Sigmoid colon (tissue), 6 donors: ENCODE measurements at regions not wholly inside any gene's neighbourhood (a gene's known extent, or its start where the extent isn't known, plus 50 kb on each side); places are given as distances from the start of the nearest gene placed in this dataset.

ENCODE experiments used
- DNase-seq: peaks from one replicate; pipeline ENCODE4 v3.0.0-alpha.2; 2019
- H3K27ac ChIP-seq, 4 donors: fragments of 200-600 bp; sonication (generic); one replicate each; pipeline ENCODE4 v1.5.1; 2016 to 2019; ENCODE audit warnings: mild to moderate bottlenecking in 1 of 4
- H3K27me3 ChIP-seq, 3 donors: fragments of 200-600 bp; sonication (generic); one replicate each; pipeline ENCODE4 v1.5.1; 2019; ENCODE audit warnings: mild to moderate bottlenecking in 1 of 3
- H3K36me3 ChIP-seq, 4 donors: fragments of 200-600 bp; sonication (generic); one replicate each; pipeline ENCODE4 v1.5.1; 2016 to 2019
- H3K4me1 ChIP-seq, 4 donors: fragments of 200-600 bp; sonication (generic); one replicate each; pipeline ENCODE4 v1.5.1; 2017 to 2019
- H3K4me3 ChIP-seq, 4 donors: fragments of 200-600 bp; sonication (generic); one replicate each; pipeline ENCODE4 v1.5.1; 2017 to 2019; ENCODE audit warnings: mild to moderate bottlenecking in 2 of 4, moderate library complexity in 1 of 4
- H3K9me3 ChIP-seq, 4 donors: fragments of 200-600 bp in 3 of 4; sonication (generic) in 3 of 4; one replicate each; pipeline versions ENCODE4 v1.5.1 to v1.6.1; 2013 to 2019
- CTCF ChIP-seq, 4 experiments: fragments of 450-650 bp in 3 of 4; fragments of 200-600 bp in 1 of 4; IDR thresholded peaks; one replicate each; pipeline ENCODE4 v1.5.1; 2016 to 2019; ENCODE audit warnings: antibody characterized with exemption in 4 of 4, mild to moderate bottlenecking in 3 of 4, moderate library complexity in 2 of 4
- EP300 ChIP-seq, 4 donors: sonication (generic); formaldehyde crosslinking; IDR thresholded peaks; one replicate each; pipeline ENCODE4 v1.6.1; 2017; ENCODE audit warnings: antibody characterized with exemption in 4 of 4
- POLR2A ChIP-seq, 2 donors: fragments of 450-650 bp; IDR thresholded peaks; one replicate each; pipeline ENCODE4 v1.6.1; 2016; ENCODE audit warnings: antibody characterized with exemption in 2 of 2, mild to moderate bottlenecking in 2 of 2, moderate library complexity in 2 of 2
- POLR2AphosphoS5 ChIP-seq, 4 donors: sonication (generic); formaldehyde crosslinking; IDR thresholded peaks; one replicate each; pipeline ENCODE4 v1.6.1; 2017; ENCODE audit warnings: antibody characterized with exemption in 4 of 4
- WGBS, 2 donors: extraction: QIAGEN DNeasy Blood & Tissue Kit; methylation state at CpG; one replicate each; pipeline ENCODE4 v1.1.7; 2013; 5-methylcytosine and 5-hydroxymethylcytosine counted together
- intact Hi-C: fragments of 100-400 bp; cut with DNase I; formaldehyde crosslinking; loops from one replicate; pipeline ENCODE4 v1.15.1; 2023
- donor health status: healthy with polysubstance abuse.
- donor health status: healthy.

GRCh38 chr13:73902296-73902695, 231.9 kb downstream of the KLF12 start:
- H3K4me1 ChIP-seq = peaks cover 0 to 17% (median 0%) of the 10 kb centered on the region in 4 donors
- no peaks in the 10 kb centered on the region for H3K36me3 ChIP-seq
- H3K4me3 ChIP-seq = no peak overlapping the region
- TF ChIP-seq EP300 (IDR thresholded peaks at IDR 0.05) = no peak
- no peak for TF ChIP-seq CTCF (IDR thresholded peaks at IDR 0.05)
- TF ChIP-seq POLR2A (IDR thresholded peaks at IDR 0.05) = no peak
- TF ChIP-seq POLR2AphosphoS5 (IDR thresholded peaks at IDR 0.05) = no peak
- H3K27me3 ChIP-seq = no peaks in the 10 kb centered on the region
- intact Hi-C loops = no loop called here
- no peak for DNase-seq
- 55 to 65% methylated on average over 4 of the region's 4 CpGs for WGBS, 2 donors
- H3K9me3 ChIP-seq = no peaks in the 10 kb centered on the region
- no peak overlapping the region for H3K27ac ChIP-seq

GRCh38 chr13:73901324-73902068, 232.7 kb downstream of the KLF12 start:
- H3K36me3 ChIP-seq = no peaks in the 10 kb centered on the region

GRCh38 chr13:73900591-73900990, 233.6 kb downstream of the KLF12 start:
- intact Hi-C loops = no loop called here
- DNase-seq = no peak
- no peak for TF ChIP-seq EP300 (IDR thresholded peaks at IDR 0.05)
- no peak for TF ChIP-seq POLR2A (IDR thresholded peaks at IDR 0.05)
- TF ChIP-seq POLR2AphosphoS5 (IDR thresholded peaks at IDR 0.05) = no peak
- TF ChIP-seq CTCF (IDR thresholded peaks at IDR 0.05) = no peak
- no peaks in the 10 kb centered on the region for H3K36me3 ChIP-seq
- no peak overlapping the region for H3K27ac ChIP-seq
- H3K27me3 ChIP-seq = no peaks in the 10 kb centered on the region
- WGBS, 2 donors = 80 to 87% methylated on average over 2 of the region's 2 CpGs
- H3K9me3 ChIP-seq = no peaks in the 10 kb centered on the region
- peaks cover 0 to 17% (median 0%) of the 10 kb centered on the region in 4 donors for H3K4me1 ChIP-seq
- H3K4me3 ChIP-seq = no peak overlapping the region

More at GRCh38 chr13:73901324-73902068, 232.7 kb downstream of the KLF12 start:
- H3K4me3 ChIP-seq = no peak overlapping the region
- no peak for TF ChIP-seq POLR2A (IDR thresholded peaks at IDR 0.05)
- no peak for TF ChIP-seq CTCF (IDR thresholded peaks at IDR 0.05)
- no peak for TF ChIP-seq EP300 (IDR thresholded peaks at IDR 0.05)
- TF ChIP-seq POLR2AphosphoS5 (IDR thresholded peaks at IDR 0.05) = no peak
- no peak overlapping the region for H3K27ac ChIP-seq
- 76 to 83% methylated on average over 1 of the region's 1 CpG for WGBS, 2 donors
- H3K4me1 ChIP-seq = peaks cover 0 to 17% (median 0%) of the 10 kb centered on the region in 4 donors
- no peaks in the 10 kb centered on the region for H3K27me3 ChIP-seq
- no peak for DNase-seq
- intact Hi-C loops = no loop called here
- H3K9me3 ChIP-seq = no peaks in the 10 kb centered on the region

GRCh38 chr13:73898899-73899298, 235.3 kb downstream of the KLF12 start:
- H3K27ac ChIP-seq = no peak overlapping the region
- H3K27me3 ChIP-seq = no peaks in the 10 kb centered on the region
- H3K36me3 ChIP-seq = no peaks in the 10 kb centered on the region
- intact Hi-C loops = no loop called here
- TF ChIP-seq CTCF (IDR thresholded peaks at IDR 0.05) = no peak
- H3K4me3 ChIP-seq = no peak overlapping the region
- H3K4me1 ChIP-seq = peaks cover 0 to 17% (median 0%) of the 10 kb centered on the region in 4 donors
- no peak for DNase-seq
- 96 to 100% methylated on average over 2 of the region's 2 CpGs for WGBS, 2 donors
- no peaks in the 10 kb centered on the region for H3K9me3 ChIP-seq

- WGBS, 2 donors = 95 to 96% methylated on average over 1 of the region's 1 CpG
- Histone ChIP-seq H3K4me1 (peaks cover 0 to 17% (median 0%) of the 10 kb centered on the region in 4 donors), H3K27ac (no peak overlapping the region), H3K36me3 (no peaks in the 10 kb centered on the region), H3K27me3 (no peaks in the 10 kb centered on the region), H3K9me3 (no peaks in the 10 kb centered on the region), H3K4me3 (no peak overlapping the region)
- intact Hi-C loops = no loop called here
- TF ChIP-seq EP300 (IDR thresholded peaks at IDR 0.05) (no peak), POLR2A (IDR thresholded peaks at IDR 0.05) (no peak), POLR2AphosphoS5 (IDR thresholded peaks at IDR 0.05) (no peak), CTCF (IDR thresholded peaks at IDR 0.05) (no peak)
- DNase-seq = no peak
Measured at GRCh38 chr13:73898276-73898675, 235.9 kb downstream of the KLF12 start.
